ENCODE measurements at regions not wholly inside any gene's neighbourhood (a gene's known extent, or its start where the extent isn't known, plus 50 kb on each side); places are given as distances from the start of the nearest gene placed in this dataset.

GRCh38 chr15:58271410-58271809 lies 133.2 kb downstream of the AQP9 start:
- DNase-seq, result no peak

- no peak for DNase-seq
Measured at GRCh38 chr15:58273104-58273503, 134.9 kb downstream of the AQP9 start.

- DNase-seq, result no peak
Measured at GRCh38 chr15:58274885-58275284, 136.7 kb downstream of the AQP9 start.

GRCh38 chr15:58275785-58276184 lies 137.6 kb downstream of the AQP9 start:
- no peak for DNase-seq

- DNase-seq, result no peak
Measured at GRCh38 chr15:58276924-58277323, 138.7 kb downstream of the AQP9 start.

GRCh38 chr15:58277333-58277732 lies 139.2 kb downstream of the AQP9 start:
- no peak for DNase-seq

GRCh38 chr15:58279106-58279505 lies 140.9 kb downstream of the AQP9 start:
- no peak for DNase-seq

GRCh38 chr15:58279654-58280053 lies 141.5 kb downstream of the AQP9 start:
- DNase-seq, result no peak

GRCh38 chr15:58282060-58282708 lies 144.0 kb downstream of the AQP9 start:
- no peak for DNase-seq

GRCh38 chr15:58283302-58283701 lies 145.1 kb downstream of the AQP9 start:
- no peak for DNase-seq

- DNase-seq, result no peak
Measured at GRCh38 chr15:58284293-58284692, 146.1 kb downstream of the AQP9 start.

GRCh38 chr15:58285212-58285920 lies 146.4 kb upstream of the LIPC start:
- DNase-seq, result no peak

GRCh38 chr15:58285921-58286278 lies 145.9 kb upstream of the LIPC start:
- DNase-seq, result no peak

GRCh38 chr15:58286523-58286922 lies 145.3 kb upstream of the LIPC start:
- no peak for DNase-seq

- DNase-seq, result no peak
Measured at GRCh38 chr15:58287891-58288290, 143.9 kb upstream of the LIPC start.

GRCh38 chr15:58288592-58288991 lies 143.2 kb upstream of the LIPC start:
- DNase-seq, result no peak

- DNase-seq, result no peak
Measured at GRCh38 chr15:58291848-58292247, 139.9 kb upstream of the LIPC start.

- DNase-seq, result no peak
Measured at GRCh38 chr15:58292751-58293175, 139.0 kb upstream of the LIPC start.

- peak; percentile 83 for DNase-seq
Measured at GRCh38 chr15:58293622-58294550, 137.9 kb upstream of the LIPC start.

GRCh38 chr15:58294681-58295254 lies 137.0 kb upstream of the LIPC start:
- no peak for DNase-seq

GRCh38 chr15:58295637-58296215 lies 136.1 kb upstream of the LIPC start:
- no peak for DNase-seq

GRCh38 chr15:58296276-58296675 lies 135.5 kb upstream of the LIPC start:
- no peak for DNase-seq

GRCh38 chr15:58297639-58298038 lies 134.2 kb upstream of the LIPC start:
- no peak for DNase-seq

Measured in NCI-H510A (cell line).